Mesenchymal stem cell (in vitro differentiated cells and primary cell): ENCODE measurements at regions not wholly inside any gene's neighbourhood (a gene's known extent, or its start where the extent isn't known, plus 50 kb on each side); places are given as distances from the start of the nearest gene placed in this dataset.

Experiments
- DNase-seq: peaks from one replicate; pipeline ENCODE4 v3.0.0-alpha.2; 2013
- H2AFZ ChIP-seq: one replicate; pipeline ENCODE4 v1.6.1; 2013; ENCODE audit warnings: low read depth, mild to moderate bottlenecking, control low read depth, inconsistent platforms, low read length, moderate library complexity
- H2AK5ac ChIP-seq: 2 replicates; pipeline ENCODE4 v1.6.1; 2013; ENCODE audit warnings: low read length, moderate library complexity, mild to moderate bottlenecking, inconsistent platforms; ENCODE audit not compliant: severe bottlenecking
- H2BK120ac ChIP-seq: one replicate; pipeline ENCODE4 v1.6.1; 2013; ENCODE audit warnings: low read depth, mild to moderate bottlenecking, inconsistent platforms, low read length, moderate library complexity
- H2BK12ac ChIP-seq, 2 experiments: one replicate each; pipeline ENCODE4 v1.6.1; 2013; ENCODE audit warnings: inconsistent platforms in 2 of 2, low read length in 2 of 2, mild to moderate bottlenecking in 2 of 2, moderate library complexity in 2 of 2, control low read depth in 1 of 2
- H2BK15ac ChIP-seq: one replicate; pipeline ENCODE4 v1.6.1; 2013; ENCODE audit warnings: mild to moderate bottlenecking, low read depth, inconsistent platforms; ENCODE audit not compliant: poor library complexity, severe bottlenecking
- H2BK5ac ChIP-seq: 2 replicates; pipeline ENCODE4 v1.6.1; 2013; ENCODE audit warnings: low read depth, mild to moderate bottlenecking, low read length, control low read depth, inconsistent platforms; ENCODE audit not compliant: poor library complexity, severe bottlenecking
- H3K14ac ChIP-seq, 2 experiments: one replicate each; pipeline ENCODE4 v1.6.1; 2013; ENCODE audit warnings: inconsistent platforms in 2 of 2, low read length in 2 of 2, control low read depth in 1 of 2, mild to moderate bottlenecking in 1 of 2, moderate library complexity in 1 of 2
- H3K18ac ChIP-seq, 2 experiments: one replicate each; pipeline ENCODE4 v1.6.1; 2013; ENCODE audit warnings: inconsistent platforms in 2 of 2, low read length in 2 of 2, control low read depth in 1 of 2, low read depth in 1 of 2, mild to moderate bottlenecking in 1 of 2
- H3K23ac ChIP-seq, 2 experiments: one replicate each; pipeline ENCODE4 v1.6.1; 2013; ENCODE audit warnings: inconsistent platforms in 2 of 2, low read length in 2 of 2, mild to moderate bottlenecking in 2 of 2, moderate library complexity in 2 of 2, control low read depth in 1 of 2
- H3K27ac ChIP-seq: 2 replicates; pipeline ENCODE4 v1.5.1; 2013; ENCODE audit warnings: mild to moderate bottlenecking, moderate library complexity, low read length, control low read depth, inconsistent platforms; ENCODE audit not compliant: poor library complexity, severe bottlenecking
- H3K27me3 ChIP-seq, 2 experiments: 2 replicates each; pipeline versions ENCODE4 v1.6.1 to v1.7.0; 2013; ENCODE audit warnings: low read length in 2 of 2, mild to moderate bottlenecking in 2 of 2, moderate library complexity in 2 of 2, control low read depth in 1 of 2, inconsistent platforms in 1 of 2; ENCODE audit not compliant: control insufficient read depth in 1 of 2, insufficient read depth in 1 of 2
- H3K36me3 ChIP-seq, 2 experiments: 2 replicates each; pipeline versions ENCODE4 v1.6.1 to v1.7.0; 2013; ENCODE audit warnings: low read length in 2 of 2, control low read depth in 1 of 2, inconsistent platforms in 1 of 2, low read depth in 1 of 2, mild to moderate bottlenecking in 1 of 2; ENCODE audit not compliant: insufficient read depth in 2 of 2, control insufficient read depth in 1 of 2
- H3K4ac ChIP-seq, 2 experiments: one replicate each; pipeline ENCODE4 v1.6.1; 2013; ENCODE audit warnings: inconsistent platforms in 2 of 2, low read length in 2 of 2, mild to moderate bottlenecking in 2 of 2, moderate library complexity in 2 of 2, control low read depth in 1 of 2, low read depth in 1 of 2
- H3K4me1 ChIP-seq: 2 replicates; pipeline ENCODE4 v1.6.1; 2013; ENCODE audit warnings: low read depth, low read length, control low read depth; ENCODE audit not compliant: control insufficient read depth, insufficient read depth
- H3K4me2 ChIP-seq: 2 replicates; pipeline ENCODE4 v1.6.1; 2013; ENCODE audit warnings: low read length, mild to moderate bottlenecking, inconsistent platforms; ENCODE audit not compliant: poor library complexity, severe bottlenecking
- H3K4me3 ChIP-seq, 2 experiments: 2 replicates each; pipeline versions ENCODE4 v1.5.1 to v1.7.0; 2013; ENCODE audit warnings: low read length in 2 of 2, mild to moderate bottlenecking in 2 of 2, control low read depth in 1 of 2, low read depth in 1 of 2; ENCODE audit not compliant: insufficient read depth in 1 of 2
- H3K79me1 ChIP-seq: replicated peaks from 2 replicates; pipeline ENCODE4 v1.6.1; 2013; ENCODE audit warnings: mild to moderate bottlenecking, control low read depth, low read length, inconsistent platforms; ENCODE audit not compliant: poor library complexity, severe bottlenecking
- H3K9ac ChIP-seq: 2 replicates; pipeline ENCODE4 v1.7.0; 2013; ENCODE audit warnings: mild to moderate bottlenecking, low read length, moderate library complexity
- H3K9me3 ChIP-seq: 2 replicates; pipeline ENCODE4 v1.7.0; 2013; ENCODE audit warnings: mild to moderate bottlenecking, low read length; ENCODE audit not compliant: control insufficient read depth
- H4K8ac ChIP-seq: one replicate; pipeline ENCODE4 v1.6.1; 2013; ENCODE audit warnings: inconsistent platforms, mild to moderate bottlenecking, low read length, moderate library complexity
- H4K91ac ChIP-seq: one replicate; pipeline ENCODE4 v1.6.1; 2013; ENCODE audit warnings: mild to moderate bottlenecking, low read length, inconsistent platforms
- WGBS: methylation state at CpG from one replicate; pipeline ENCODE4 v1.1.7; 2013; ENCODE audit warnings: mixed read lengths; 5-methylcytosine and 5-hydroxymethylcytosine counted together

GRCh38 chr3:177930771-177931170 lies 605.5 kb upstream of the KCNMB2 start:
- Histone ChIP-seq H3K4me1 (peaks cover 6% of the 10 kb centered on the region), H3K27ac (no peak overlapping the region), H3K27me3 (no peaks in the 10 kb centered on the region), H2AFZ (no peak overlapping the region), H2BK15ac (no peak overlapping the region), H2BK120ac (no peak overlapping the region), H2BK5ac (no peak overlapping the region), H3K4me2 (no peak overlapping the region), H3K36me3 (no peaks in the 10 kb centered on the region), H3K4me3 (no peak overlapping the region), H3K23ac (no peak overlapping the region), H2AK5ac (no peak overlapping the region), H4K91ac (no peak overlapping the region), H3K4ac (no peak overlapping the region), H3K9me3 (no peaks in the 10 kb centered on the region), H4K8ac (no peak overlapping the region), H3K18ac (no peak overlapping the region), H2BK12ac (no peak overlapping the region), H3K14ac (no peak overlapping the region), H3K9ac (no peak overlapping the region), H3K79me1 (no peaks in the 10 kb centered on the region)
- DNase-seq = no peak
- 92% methylated on average over 2 of the region's 2 CpGs for WGBS

DNA sequence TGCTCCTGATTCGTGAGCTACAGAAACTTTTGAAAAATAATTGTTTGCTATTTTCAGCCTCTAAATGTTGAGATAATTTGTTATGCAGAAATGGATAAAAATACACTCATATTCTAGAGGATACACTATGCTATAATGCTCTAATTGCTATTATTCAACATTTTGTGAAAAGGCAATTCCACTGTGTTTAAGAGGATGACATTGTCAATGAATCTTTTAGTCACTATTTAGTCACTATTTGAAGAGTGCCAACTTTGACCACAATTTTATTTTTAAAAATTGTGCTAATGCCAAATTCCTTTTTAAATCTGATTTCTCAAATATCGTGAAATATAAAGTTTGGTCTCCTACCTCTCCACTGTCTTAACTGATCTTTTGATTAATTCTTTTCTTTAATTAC lies 604.9 kb upstream of the KCNMB2 start:
- Histone ChIP-seq H2AK5ac (no peak overlapping the region), H3K4me2 (no peak overlapping the region), H3K4ac (no peak overlapping the region), H3K9ac (no peak overlapping the region), H3K14ac (no peak overlapping the region), H4K91ac (no peak overlapping the region), H2BK5ac (no peak overlapping the region), H3K27me3 (no peaks in the 10 kb centered on the region), H3K9me3 (no peaks in the 10 kb centered on the region), H4K8ac (no peak overlapping the region), H2BK15ac (no peak overlapping the region), H3K4me3 (no peak overlapping the region), H3K18ac (no peak overlapping the region), H3K79me1 (no peaks in the 10 kb centered on the region), H3K4me1 (peaks cover 6% of the 10 kb centered on the region), H3K36me3 (no peaks in the 10 kb centered on the region), H3K23ac (no peak overlapping the region), H2AFZ (no peak overlapping the region), H2BK12ac (no peak overlapping the region), H3K27ac (no peak overlapping the region), H2BK120ac (no peak overlapping the region)
- DNase-seq = no peak
- WGBS = 100% methylated on average over 1 of the region's 2 CpGs

GRCh38 chr3:177932346-177932745 lies 603.9 kb upstream of the KCNMB2 start:
- no peak overlapping the region for H2BK12ac ChIP-seq
- H3K23ac ChIP-seq = no peak overlapping the region
- no peaks in the 10 kb centered on the region for H3K79me1 ChIP-seq
- H2AFZ ChIP-seq = no peak overlapping the region
- H3K18ac ChIP-seq = no peak overlapping the region
- H4K8ac ChIP-seq = no peak overlapping the region
- no peaks in the 10 kb centered on the region for H3K36me3 ChIP-seq
- peaks cover 6% of the 10 kb centered on the region for H3K4me1 ChIP-seq
- no peaks in the 10 kb centered on the region for H3K9me3 ChIP-seq
- no peak for DNase-seq
- H3K14ac ChIP-seq = no peak overlapping the region
- no peak overlapping the region for H3K27ac ChIP-seq
- H3K4me3 ChIP-seq = no peak overlapping the region
- H2AK5ac ChIP-seq = no peak overlapping the region
- H3K9ac ChIP-seq = no peak overlapping the region
- no peak overlapping the region for H3K4ac ChIP-seq
- H3K4me2 ChIP-seq = no peak overlapping the region
- H2BK15ac ChIP-seq = no peak overlapping the region
- H2BK120ac ChIP-seq = no peak overlapping the region
- H3K27me3 ChIP-seq = no peaks in the 10 kb centered on the region
- 100% methylated on average over 1 of the region's 1 CpG for WGBS
- no peak overlapping the region for H4K91ac ChIP-seq
- no peak overlapping the region for H2BK5ac ChIP-seq

- H2BK15ac ChIP-seq = no peak overlapping the region
- no peaks in the 10 kb centered on the region for H3K9me3 ChIP-seq
- no peaks in the 10 kb centered on the region for H3K79me1 ChIP-seq
- no peak overlapping the region for H3K18ac ChIP-seq
- H2AK5ac ChIP-seq = peak overlapping the region; percentile 96
- H3K4me3 ChIP-seq = no peak overlapping the region
- no peak overlapping the region for H3K23ac ChIP-seq
- no peak overlapping the region for H4K8ac ChIP-seq
- peak overlapping the region; percentile 9 for H3K9ac ChIP-seq
- WGBS = 95% methylated on average over 5 of the region's 5 CpGs
- H4K91ac ChIP-seq = no peak overlapping the region
- H2AFZ ChIP-seq = no peak overlapping the region
- H2BK12ac ChIP-seq = no peak overlapping the region
- no peak for DNase-seq
- H3K36me3 ChIP-seq = no peaks in the 10 kb centered on the region
- no peak overlapping the region for H3K14ac ChIP-seq
- no peaks in the 10 kb centered on the region for H3K27me3 ChIP-seq
- H3K4me1 ChIP-seq = peaks cover 6% of the 10 kb centered on the region
- no peak overlapping the region for H2BK120ac ChIP-seq
- H3K4me2 ChIP-seq = no peak overlapping the region
- peak overlapping the region; percentile 62 for H3K27ac ChIP-seq
- H2BK5ac ChIP-seq = no peak overlapping the region
- H3K4ac ChIP-seq = no peak overlapping the region
These were observed 603.2 kb upstream of the KCNMB2 start for GRCh38 chr3:177932750-177933660.
